ENCODE measurements at regions not wholly inside any gene's neighbourhood (a gene's known extent, or its start where the extent isn't known, plus 50 kb on each side); places are given as distances from the start of the nearest gene placed in this dataset.

- no peaks in the 10 kb centered on the region for H3K9me1 ChIP-seq (ENCODE audit: control insufficient read depth, insufficient read depth, low read length)
- BruUV-seq (replicated peaks), result no TSS peak
- H4K20me1 ChIP-seq (replicated peaks; ENCODE audit: control insufficient read depth, insufficient read depth, low read length), result no peaks in the 10 kb centered on the region
- ATAC-seq (no peak), FAIRE-seq (no peak), DNase-seq (ENCODE audit: extremely low read depth in 1 of 4, low spot score in 3 of 4) (no peak)
- H2AFZ ChIP-seq (ENCODE audit: low read depth, low read length), result no peak overlapping the region
- no peaks in the 10 kb centered on the region for H3K9me3 ChIP-seq (replicated peaks; ENCODE audit: control insufficient read depth, insufficient read depth, low read depth, low read length)
- no peaks in the 10 kb centered on the region for H3K79me2 ChIP-seq (ENCODE audit: control insufficient read depth, insufficient read depth, low read length)
- no peaks in the 10 kb centered on the region for H3K4me1 ChIP-seq (replicated peaks in 1 of 2; ENCODE audit: control insufficient read depth in 2 of 2, insufficient read depth in 2 of 2, low read length in 2 of 2)
- no peak overlapping the region for H3K9ac ChIP-seq (ENCODE audit: insufficient read depth in 1 of 2, low read depth in 2 of 2, low read length in 2 of 2)
- no peaks in the 10 kb centered on the region for H3K36me3 ChIP-seq (ENCODE audit: control insufficient read depth, insufficient read depth, low read length)
- in situ Hi-C loops (cut with MboI), result no loop called here
- TF ChIP-seq ZNF592 (IDR thresholded peaks at IDR 0.05), result no peak
- no peak for TF ChIP-seq RBM17 (IDR thresholded peaks at IDR 0.05; ENCODE audit: borderline replicate concordance, low read depth, low read length)
- ChIA-PET CTCF (ENCODE audit: low intra/inter-chr PET ratio) (no interaction called here), POLR2A (interaction anchor here (0.6 kb wide), 1 partner anchor 24 kb away, joined by 3 read pairs; no protein-coding TSS in a partner anchor)
- no peaks in the 10 kb centered on the region for H3K27me3 ChIP-seq (ENCODE audit: control insufficient read depth in 2 of 2, insufficient read depth in 2 of 2, low read length in 2 of 2)
- intact Hi-C loops (cut with micrococcal nuclease), result no loop called here
- no peak overlapping the region for H3K4me2 ChIP-seq (ENCODE audit: insufficient read depth, low read length)
- no peak overlapping the region for H3K27ac ChIP-seq (ENCODE audit: extremely low read depth, low read depth, low read length)
- H3K4me3 ChIP-seq, result no peak overlapping the region
- 0% methylated on average over 2 of the region's 2 CpGs for WGBS (ENCODE audit: insufficient coverage, low coverage, missing lambda C conversion rate)
Measured at GRCh38 chr16:82518811-82519210, 108.0 kb upstream of the CDH13 start.

Data from K562 (cell line).